Islet of Langerhans (tissue), 1 donor: ENCODE measurements at regions not wholly inside any gene's neighbourhood (a gene's known extent, or its start where the extent isn't known, plus 50 kb on each side); places are given as distances from the start of the nearest gene placed in this dataset.
"Not testable (repeated sequence)": the region's sequence is repeated elsewhere in the genome, so short reads cannot be mapped to it uniquely, and the experiment has no call there.

Experiments used
- FAIRE-seq: peaks from one replicate; lab custom pipeline; 2011; peaks lifted over from hg19 to GRCh38; lab: Jason Lieb, UNC

DNA sequence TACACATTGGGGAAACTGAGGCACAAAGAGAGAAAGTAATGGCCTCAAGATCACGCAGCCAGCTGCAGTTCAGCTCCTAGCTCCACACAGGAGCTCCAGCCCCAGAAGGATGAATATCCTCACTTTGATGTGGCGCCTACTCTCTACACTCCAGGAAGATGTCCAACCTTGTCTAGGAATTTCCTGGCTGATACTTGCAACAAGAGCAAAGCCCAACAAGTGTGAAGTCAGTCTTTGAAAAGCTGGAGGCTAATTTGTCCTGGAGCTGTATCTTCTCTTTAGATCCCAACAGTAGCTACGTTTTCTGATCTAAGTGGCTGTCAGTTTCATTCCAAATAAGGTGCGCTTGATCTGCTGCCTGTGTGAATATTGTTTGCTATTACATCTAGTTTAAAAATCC, 344.9 kb downstream of the PTPRU start:
- FAIRE-seq = no peak

GRCh38 chr1:29579821-29580425, 343.6 kb downstream of the PTPRU start:
- no peak for FAIRE-seq

- no peak for FAIRE-seq
Observed at GRCh38 chr1:29577512-29577911, 341.2 kb downstream of the PTPRU start.

DNA sequence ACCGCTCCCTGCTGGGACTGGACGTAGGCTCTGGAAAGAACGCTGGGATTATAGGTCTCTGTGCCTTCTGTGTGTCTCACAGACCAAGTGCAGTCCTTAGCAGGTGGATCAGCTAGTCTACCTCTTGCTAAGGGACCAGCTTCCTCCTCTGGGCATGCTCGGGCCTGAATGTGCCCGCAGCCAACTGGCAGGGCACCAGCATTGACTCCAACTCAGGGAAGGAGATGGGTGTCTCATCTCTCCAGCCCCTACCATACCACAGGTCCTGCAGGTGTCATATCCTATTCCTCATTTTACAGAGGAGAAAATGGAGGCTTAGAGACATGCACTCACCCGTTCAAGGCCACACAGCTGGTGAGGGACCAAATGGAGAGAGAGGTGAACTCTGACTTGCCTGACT, 340.2 kb downstream of the PTPRU start:
- no peak for FAIRE-seq

DNA sequence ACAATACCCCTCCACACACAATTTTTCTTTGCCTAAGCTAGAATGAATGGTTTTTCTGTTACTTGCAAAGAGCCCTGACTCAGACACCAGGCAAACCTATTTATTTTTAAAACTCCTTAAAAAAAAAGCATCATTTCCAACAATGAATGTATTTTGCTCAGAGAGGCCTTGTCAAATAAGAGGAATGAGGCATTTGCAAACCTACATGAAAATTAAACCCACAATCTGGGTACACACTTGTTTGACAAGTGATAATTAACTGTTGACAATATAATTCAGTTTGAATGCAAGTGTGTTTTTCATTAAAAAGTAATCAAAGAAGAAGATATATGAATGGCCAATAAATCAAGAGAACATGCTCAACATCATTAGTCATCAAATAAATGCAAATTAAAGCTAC, 339.5 kb downstream of the PTPRU start:
- no peak for FAIRE-seq

- no peak for FAIRE-seq
Observed at GRCh38 chr1:29575277-29575676, 339.0 kb downstream of the PTPRU start.

DNA sequence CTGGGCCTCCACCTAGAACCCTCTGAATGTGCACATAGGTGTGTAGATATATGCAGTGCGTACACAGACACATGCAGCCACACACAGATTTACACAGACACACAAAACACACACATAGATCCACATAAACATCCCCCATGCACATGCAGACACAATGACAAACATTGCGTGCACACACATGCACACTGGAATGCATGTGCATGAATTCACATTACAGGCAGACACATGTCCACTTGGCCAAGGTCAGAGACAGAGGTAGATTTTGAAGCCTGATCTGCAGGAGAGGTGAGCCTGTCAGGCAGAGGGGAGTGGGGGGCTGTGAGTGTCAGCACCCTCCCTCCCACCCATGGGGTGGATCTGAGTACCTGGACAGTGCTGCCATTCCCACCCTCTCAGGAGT, 338.5 kb downstream of the PTPRU start:
- no peak for FAIRE-seq

GRCh38 chr1:29569971-29570634, 333.8 kb downstream of the PTPRU start:
- peak; percentile 89 for FAIRE-seq

DNA sequence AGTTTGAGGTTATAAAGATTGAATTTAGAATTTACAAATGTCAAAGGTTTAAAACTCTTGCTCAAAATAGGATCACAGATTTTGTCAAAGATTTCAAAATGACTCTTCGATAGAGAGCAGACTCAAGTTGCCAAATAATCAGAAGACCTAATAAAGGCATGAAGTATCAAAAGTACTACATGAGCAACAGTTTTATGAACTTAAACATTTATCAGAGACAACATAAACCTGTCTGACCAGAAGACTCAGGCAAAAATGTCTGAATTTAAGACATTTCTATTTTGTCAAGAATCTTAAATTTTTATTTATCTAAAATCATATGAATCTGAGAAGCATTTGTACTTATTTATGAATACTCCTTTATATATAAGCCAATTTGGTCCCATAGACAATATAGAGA, 330.9 kb downstream of the PTPRU start:
- no peak for FAIRE-seq

GRCh38 chr1:29565490-29565889, 329.2 kb downstream of the PTPRU start:
- no peak for FAIRE-seq

GRCh38 chr1:29563571-29563970, 327.2 kb downstream of the PTPRU start:
- no peak for FAIRE-seq

DNA sequence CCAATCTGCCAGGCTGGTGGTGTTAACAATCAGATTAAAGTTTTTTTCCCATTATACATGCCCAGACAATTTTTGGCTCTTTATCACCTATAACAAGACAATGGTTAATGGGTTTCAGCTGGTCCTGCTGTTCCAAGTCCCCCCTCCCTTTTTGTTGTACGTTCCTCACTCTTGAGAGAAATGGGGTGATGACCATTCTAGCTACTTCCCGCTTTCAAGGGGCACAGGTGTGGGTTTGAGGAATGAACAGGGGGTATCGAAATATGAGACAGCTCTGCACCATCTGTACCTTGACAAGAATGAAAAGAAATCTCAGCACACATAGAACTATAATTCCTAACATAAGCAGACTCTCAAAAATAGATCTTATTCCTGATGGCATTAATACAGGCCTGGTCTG, 326.8 kb downstream of the PTPRU start:
- no peak for FAIRE-seq

DNA sequence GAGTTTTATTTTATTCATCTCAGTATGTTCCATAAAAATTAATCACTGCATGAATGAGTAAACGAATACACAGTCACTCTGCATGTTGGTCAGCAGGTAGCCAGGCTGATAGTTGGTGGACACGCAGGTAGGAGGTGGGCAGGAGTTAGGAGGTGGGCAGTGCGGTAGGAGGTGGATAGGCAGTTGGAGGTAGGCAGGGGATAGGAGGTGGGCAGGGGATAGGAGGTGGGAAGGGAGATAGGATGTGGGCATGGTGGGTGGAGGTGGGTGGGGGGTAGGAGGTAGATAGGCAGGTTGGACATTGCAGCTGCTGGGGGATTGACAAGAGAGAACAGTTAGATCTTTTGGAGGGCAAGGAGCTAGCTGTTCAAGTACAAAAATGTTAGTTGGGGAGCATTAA, 322.7 kb downstream of the PTPRU start:
- no peak for FAIRE-seq

- FAIRE-seq = no peak
Observed at GRCh38 chr1:29557701-29558600, 321.6 kb downstream of the PTPRU start.

GRCh38 chr1:29557066-29557465, 320.7 kb downstream of the PTPRU start:
- no peak for FAIRE-seq

- FAIRE-seq = no peak
Observed at GRCh38 chr1:29556657-29557056, 320.3 kb downstream of the PTPRU start.

DNA sequence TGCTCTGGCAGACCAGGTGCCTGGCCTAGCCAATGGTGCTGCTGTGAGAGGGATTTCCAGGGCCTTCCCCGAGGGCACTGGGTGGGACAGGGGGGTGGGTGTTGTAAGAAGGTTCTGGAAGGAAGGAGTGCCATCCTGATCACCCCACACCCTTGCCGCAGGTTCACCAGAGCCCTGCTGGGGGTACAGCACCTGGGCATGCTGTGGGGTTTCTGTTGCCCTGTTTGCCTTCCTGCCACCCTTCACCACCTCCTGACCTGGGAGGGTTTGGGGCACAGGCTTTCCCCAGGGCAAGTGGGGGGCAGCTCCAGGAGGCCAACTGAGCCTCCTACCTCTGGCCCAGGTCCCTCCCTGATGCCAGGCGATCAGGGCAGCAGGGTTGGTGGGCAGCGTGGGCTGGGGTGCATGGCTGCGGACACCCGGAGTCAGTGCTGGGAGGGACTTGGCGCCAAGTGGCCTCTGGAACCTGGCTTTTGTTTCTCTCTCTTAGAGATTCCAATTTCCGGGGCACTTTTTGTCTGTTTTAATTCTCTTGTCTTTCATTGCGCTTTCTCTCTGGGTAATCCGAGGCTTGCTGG, 318.8 kb downstream of the PTPRU start:
- no peak for FAIRE-seq

- no peak for FAIRE-seq
Observed at GRCh38 chr1:29554208-29554778, 318.0 kb downstream of the PTPRU start.

DNA sequence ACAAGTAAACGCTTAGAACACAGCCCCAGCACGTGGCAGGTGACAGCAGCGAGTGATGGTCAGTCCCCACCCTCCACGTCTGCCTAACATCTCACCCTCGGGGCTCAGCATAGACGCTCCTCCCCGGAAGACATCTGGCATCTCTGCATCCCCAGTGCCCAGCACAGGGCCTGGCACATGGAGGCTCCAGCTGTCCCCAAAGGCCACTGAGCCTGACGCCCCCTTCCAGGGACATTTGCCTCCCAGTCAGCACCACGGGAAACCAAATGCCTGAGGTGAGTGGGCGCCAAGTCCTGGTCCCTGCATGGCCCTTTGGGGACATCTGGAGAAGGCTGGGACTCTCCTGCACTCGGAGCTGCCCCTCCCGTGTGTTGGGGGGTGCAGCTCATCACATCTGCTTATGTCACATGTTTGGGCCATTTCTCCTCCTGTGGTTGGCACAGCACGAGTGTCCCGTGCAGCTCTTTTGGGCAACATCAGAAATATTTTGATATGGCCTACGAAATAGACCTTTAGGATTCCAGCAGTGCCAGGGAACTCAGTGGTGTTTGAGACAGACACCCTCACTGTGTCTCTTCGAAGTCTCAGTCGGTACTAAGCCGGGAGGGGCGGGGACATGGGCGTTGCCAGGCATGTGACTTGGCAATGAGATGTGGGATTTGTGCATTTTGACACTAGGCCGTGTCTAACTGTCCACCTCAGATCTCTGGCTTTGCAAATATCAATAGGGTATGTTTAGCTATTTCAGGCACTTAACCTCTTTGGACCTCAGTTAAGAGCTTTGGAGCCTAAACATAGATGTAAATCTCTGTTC, 315.0 kb downstream of the PTPRU start:
- no peak for FAIRE-seq

DNA sequence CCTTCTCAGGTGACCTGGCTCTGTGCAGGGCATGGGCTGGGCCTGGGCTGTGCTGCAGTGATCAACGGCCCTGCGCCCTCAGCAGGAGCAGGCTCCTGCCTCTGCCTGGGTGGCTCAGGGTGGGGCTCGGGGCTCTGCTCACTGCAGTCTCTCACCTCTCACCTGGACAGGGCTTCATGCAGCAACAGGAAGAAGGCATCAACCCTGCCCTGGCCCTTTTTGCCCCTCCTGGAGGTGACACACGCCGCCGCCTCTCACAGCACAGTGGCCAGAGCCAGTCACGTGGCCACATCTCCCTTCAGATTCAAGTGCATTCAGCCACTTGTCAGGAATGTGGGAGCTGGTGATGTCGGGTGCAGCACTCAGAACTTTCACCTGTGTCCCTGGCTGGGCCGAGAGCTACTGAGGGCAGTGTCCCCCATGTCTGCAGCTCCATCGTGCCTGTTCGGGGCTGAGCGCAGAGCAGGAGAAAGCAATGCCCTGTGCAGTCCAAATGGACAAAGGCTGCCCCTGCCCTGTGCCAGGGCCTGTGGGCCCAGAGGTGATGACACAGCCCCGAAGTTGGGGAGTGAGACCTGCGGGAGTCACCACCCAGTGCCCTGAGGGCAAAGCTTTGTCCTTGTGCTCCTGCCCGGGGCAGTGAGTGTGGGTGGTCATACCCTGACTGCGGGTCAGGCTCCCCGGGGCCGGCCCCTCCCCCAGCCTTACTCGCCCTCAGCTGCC, 314.0 kb downstream of the PTPRU start:
- no peak for FAIRE-seq

- not testable (repeated sequence) for FAIRE-seq
Observed at GRCh38 chr1:29549728-29550118, 313.4 kb downstream of the PTPRU start.
